ENCODE measurements at regions not wholly inside any gene's neighbourhood (a gene's known extent, or its start where the extent isn't known, plus 50 kb on each side); places are given as distances from the start of the nearest gene placed in this dataset.
A peak's percentile ranks its signal among the peaks of the same experiment; 100 is the strongest.

- Histone ChIP-seq H3K4me1 (ENCODE audit: control insufficient read depth in 5 of 5, insufficient read depth in 5 of 5, low read length in 5 of 5) (peaks cover 0 to 6% (median 0%) of the 10 kb centered on the region in 5 donors), H3K9ac (ENCODE audit: insufficient read depth in 1 of 2, low read length in 2 of 2) (no peak overlapping the region), H3K27ac (ENCODE audit: low read depth in 1 of 2, low read length in 1 of 2) (no peak overlapping the region), H3K4me3 (no peak overlapping the region), H3K36me3 (ENCODE audit: control insufficient read depth in 4 of 4, insufficient read depth in 4 of 4, low read length in 4 of 4) (no peaks in the 10 kb centered on the region), H3K27me3 (ENCODE audit: control insufficient read depth in 3 of 3, insufficient read depth in 3 of 3, low read length in 2 of 3) (no peaks in the 10 kb centered on the region), H3K9me3 (ENCODE audit: control insufficient read depth in 4 of 4, insufficient read depth in 3 of 4, low read length in 3 of 4) (no peaks in the 10 kb centered on the region)
- ATAC-seq (ENCODE audit: insufficient read depth, low FRiP score) (no peak), DNase-seq (no peak)
- 95 to 97% methylated on average over 2 of the region's 2 CpGs for WGBS, 2 donors
- TF ChIP-seq CTCF (IDR thresholded peaks at IDR 0.05; ENCODE audit: control extremely low read depth, extremely low read depth) = no peak
These were observed 135.9 kb upstream of the DAB2 start for GRCh38 chr5:39560726-39561125.

GRCh38 chr5:39559923-39560322, 135.1 kb upstream of the DAB2 start:
- 86 to 91% methylated on average over 2 of the region's 2 CpGs for WGBS, 2 donors
- Histone ChIP-seq H3K36me3 (ENCODE audit: control insufficient read depth in 4 of 4, insufficient read depth in 4 of 4, low read length in 4 of 4) (no peaks in the 10 kb centered on the region), H3K4me1 (ENCODE audit: control insufficient read depth in 5 of 5, insufficient read depth in 5 of 5, low read length in 5 of 5) (peaks cover 0 to 8% (median 0%) of the 10 kb centered on the region in 5 donors), H3K9ac (ENCODE audit: insufficient read depth in 1 of 2, low read length in 2 of 2) (no peak overlapping the region), H3K27ac (ENCODE audit: low read depth in 1 of 2, low read length in 1 of 2) (no peak overlapping the region), H3K4me3 (no peak overlapping the region), H3K27me3 (ENCODE audit: control insufficient read depth in 3 of 3, insufficient read depth in 3 of 3, low read length in 2 of 3) (no peaks in the 10 kb centered on the region), H3K9me3 (ENCODE audit: control insufficient read depth in 4 of 4, insufficient read depth in 3 of 4, low read length in 3 of 4) (no peaks in the 10 kb centered on the region)
- TF ChIP-seq CTCF (IDR thresholded peaks at IDR 0.05; ENCODE audit: control extremely low read depth, extremely low read depth) = no peak
- DNase-seq (no peak), ATAC-seq (ENCODE audit: insufficient read depth, low FRiP score) (no peak)

- no peaks in the 10 kb centered on the region for H3K36me3 ChIP-seq (ENCODE audit: control insufficient read depth in 4 of 4, insufficient read depth in 4 of 4, low read length in 4 of 4)
- no peak for TF ChIP-seq CTCF (IDR thresholded peaks at IDR 0.05; ENCODE audit: control extremely low read depth, extremely low read depth)
- no peak overlapping the region for H3K27ac ChIP-seq (ENCODE audit: low read depth in 1 of 2, low read length in 1 of 2)
- DNase-seq (no peak), ATAC-seq (ENCODE audit: insufficient read depth, low FRiP score) (no peak)
- H3K27me3 ChIP-seq (ENCODE audit: control insufficient read depth in 3 of 3, insufficient read depth in 3 of 3, low read length in 2 of 3) = no peaks in the 10 kb centered on the region
- 75 to 92% methylated on average over 3 of the region's 3 CpGs for WGBS, 2 donors
- H3K4me3 ChIP-seq = no peak overlapping the region
- H3K4me1 ChIP-seq (ENCODE audit: control insufficient read depth in 5 of 5, insufficient read depth in 5 of 5, low read length in 5 of 5) = peaks cover 0 to 8% (median 0%) of the 10 kb centered on the region in 5 donors
- no peaks in the 10 kb centered on the region for H3K9me3 ChIP-seq (ENCODE audit: control insufficient read depth in 4 of 4, insufficient read depth in 3 of 4, low read length in 3 of 4)
- H3K9ac ChIP-seq (ENCODE audit: insufficient read depth in 1 of 2, low read length in 2 of 2) = no peak overlapping the region
These were observed 133.8 kb upstream of the DAB2 start for GRCh38 chr5:39558541-39558940.

GRCh38 chr5:39555788-39556187, 131.0 kb upstream of the DAB2 start:
- no peak for TF ChIP-seq CTCF (IDR thresholded peaks at IDR 0.05; ENCODE audit: control extremely low read depth, extremely low read depth)
- ATAC-seq (ENCODE audit: insufficient read depth, low FRiP score) = no peak
- no peaks in the 10 kb centered on the region for H3K27me3 ChIP-seq (ENCODE audit: control insufficient read depth in 3 of 3, insufficient read depth in 3 of 3, low read length in 2 of 3)

More at GRCh38 chr5:39555788-39556187, 131.0 kb upstream of the DAB2 start:
- no peak overlapping the region for H3K27ac ChIP-seq (ENCODE audit: low read depth in 1 of 2, low read length in 1 of 2)
- WGBS, 2 donors = 53 to 64% methylated on average over 4 of the region's 4 CpGs
- H3K9me3 ChIP-seq (ENCODE audit: control insufficient read depth in 4 of 4, insufficient read depth in 3 of 4, low read length in 3 of 4) = no peaks in the 10 kb centered on the region
- no peaks in the 10 kb centered on the region for H3K36me3 ChIP-seq (ENCODE audit: control insufficient read depth in 4 of 4, insufficient read depth in 4 of 4, low read length in 4 of 4)
- peaks cover 0 to 8% (median 0%) of the 10 kb centered on the region in 5 donors for H3K4me1 ChIP-seq (ENCODE audit: control insufficient read depth in 5 of 5, insufficient read depth in 5 of 5, low read length in 5 of 5)
- H3K4me3 ChIP-seq = no peak overlapping the region
- peak in 1 of 3 donors; percentile 46 for DNase-seq
- H3K9ac ChIP-seq (ENCODE audit: insufficient read depth in 1 of 2, low read length in 2 of 2) = no peak overlapping the region
